Hepatocyte (in vitro differentiated cells): ENCODE measurements at regions not wholly inside any gene's neighbourhood (a gene's known extent, or its start where the extent isn't known, plus 50 kb on each side); places are given as distances from the start of the nearest gene placed in this dataset.

Source experiments
- EZH2phosphoT487 ChIP-seq: fragments of 200-600 bp; sonication (generic); IDR thresholded peaks from one replicate; pipeline ENCODE4 v1.6.1; 2018; ENCODE audit warnings: antibody characterized with exemption, mild to moderate bottlenecking, low read depth, moderate library complexity; ENCODE audit not compliant: unreplicated experiment, severe bottlenecking
- TF ChIP-seq, protein P1 (sequence below): fragments of 200-600 bp; sonication (generic); IDR thresholded peaks from 2 replicates; pipeline ENCODE4 v1.5.1; 2016; ENCODE audit warnings: antibody characterized with exemption, mild to moderate bottlenecking; ENCODE audit not compliant: poor library complexity

- TF ChIP-seq, protein P1, sequence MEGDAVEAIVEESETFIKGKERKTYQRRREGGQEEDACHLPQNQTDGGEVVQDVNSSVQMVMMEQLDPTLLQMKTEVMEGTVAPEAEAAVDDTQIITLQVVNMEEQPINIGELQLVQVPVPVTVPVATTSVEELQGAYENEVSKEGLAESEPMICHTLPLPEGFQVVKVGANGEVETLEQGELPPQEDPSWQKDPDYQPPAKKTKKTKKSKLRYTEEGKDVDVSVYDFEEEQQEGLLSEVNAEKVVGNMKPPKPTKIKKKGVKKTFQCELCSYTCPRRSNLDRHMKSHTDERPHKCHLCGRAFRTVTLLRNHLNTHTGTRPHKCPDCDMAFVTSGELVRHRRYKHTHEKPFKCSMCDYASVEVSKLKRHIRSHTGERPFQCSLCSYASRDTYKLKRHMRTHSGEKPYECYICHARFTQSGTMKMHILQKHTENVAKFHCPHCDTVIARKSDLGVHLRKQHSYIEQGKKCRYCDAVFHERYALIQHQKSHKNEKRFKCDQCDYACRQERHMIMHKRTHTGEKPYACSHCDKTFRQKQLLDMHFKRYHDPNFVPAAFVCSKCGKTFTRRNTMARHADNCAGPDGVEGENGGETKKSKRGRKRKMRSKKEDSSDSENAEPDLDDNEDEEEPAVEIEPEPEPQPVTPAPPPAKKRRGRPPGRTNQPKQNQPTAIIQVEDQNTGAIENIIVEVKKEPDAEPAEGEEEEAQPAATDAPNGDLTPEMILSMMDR = no peak
- TF ChIP-seq EZH2phosphoT487 = no peak
Observed at GRCh38 chr12:107914460-107914977, 140.0 kb downstream of the ASCL4 start.
